ENCODE measurements at regions not wholly inside any gene's neighbourhood (a gene's known extent, or its start where the extent isn't known, plus 50 kb on each side); places are given as distances from the start of the nearest gene placed in this dataset.

DNA sequence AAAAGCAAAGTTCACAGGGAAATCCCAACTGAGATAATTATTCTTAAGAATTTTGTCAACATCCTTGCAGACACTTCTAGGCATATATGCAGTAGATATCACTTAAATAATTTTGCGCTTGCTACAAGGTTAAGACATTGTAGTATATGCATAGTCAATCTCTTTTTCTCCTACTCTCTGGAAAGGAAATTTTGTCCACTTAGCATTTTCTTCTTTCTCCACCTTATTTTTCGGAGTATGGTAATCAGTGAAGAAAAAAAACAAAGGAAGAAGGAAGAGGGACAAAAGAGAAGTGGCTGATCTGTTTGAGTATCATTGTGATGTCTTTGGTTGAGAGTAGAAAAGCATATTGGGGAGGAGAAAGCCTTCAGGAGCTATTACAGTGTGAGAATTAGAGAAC is 104.6 kb downstream of the LACC1 start:
- no peak for DNase-seq (ENCODE audit: low read depth, low spot score)

DNA sequence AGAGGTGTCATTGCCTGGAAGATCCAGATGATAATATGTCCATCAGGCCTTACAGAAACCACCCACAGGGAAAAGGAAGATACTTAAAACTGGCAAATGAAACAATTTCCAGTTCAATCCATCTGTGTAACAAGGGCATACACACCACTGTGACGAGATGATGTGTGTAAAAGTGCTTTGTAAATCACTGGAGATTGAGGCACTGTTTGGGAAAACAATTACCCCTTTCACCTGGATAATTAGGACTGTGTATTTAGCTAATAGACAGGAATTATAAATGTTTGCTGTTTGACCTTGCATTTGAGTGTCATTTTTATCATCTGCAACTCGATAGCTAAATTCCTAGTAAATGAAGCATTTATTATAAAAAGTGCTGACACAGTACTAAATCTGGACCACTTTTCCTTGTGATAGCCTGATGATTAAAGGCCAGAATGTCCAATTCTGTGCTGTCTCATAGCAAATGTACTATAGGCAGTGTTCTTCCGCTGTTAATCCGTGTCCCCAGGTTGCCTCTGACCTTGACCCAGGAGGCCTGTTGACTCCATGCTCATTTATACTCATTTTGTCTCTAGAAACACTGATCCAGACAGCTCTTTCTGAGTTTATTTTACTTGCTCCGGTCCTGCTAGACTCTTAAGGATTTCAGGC is 105.8 kb downstream of the LACC1 start:
- DNase-seq (ENCODE audit: low read depth, low spot score) = no peak

DNA sequence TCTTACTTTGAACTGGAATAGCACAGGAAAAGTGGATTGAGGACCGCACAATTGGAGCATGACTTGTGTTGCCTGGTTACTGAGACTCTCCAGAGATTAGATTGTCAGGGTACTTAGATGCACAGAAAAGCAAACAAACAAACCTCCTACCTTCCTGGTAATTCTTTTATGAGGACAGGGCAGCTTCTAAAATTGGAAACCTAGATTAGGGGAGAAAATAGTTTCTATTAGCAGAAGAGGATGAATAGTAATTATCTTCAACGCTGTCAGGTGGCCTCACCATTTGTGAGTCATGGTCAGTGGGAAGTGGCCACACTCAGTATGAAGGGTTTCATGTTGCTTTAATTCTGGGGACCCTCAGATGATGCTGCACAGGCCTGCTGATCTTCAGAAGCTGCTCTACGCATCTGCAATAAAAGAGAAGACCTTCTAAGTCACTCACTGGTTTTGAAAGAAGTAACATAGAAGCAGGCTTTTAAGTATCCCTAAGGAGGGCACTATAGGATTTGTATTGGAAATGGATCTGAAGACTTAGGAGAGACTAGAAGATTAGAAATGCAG is 106.8 kb downstream of the LACC1 start:
- no peak for DNase-seq (ENCODE audit: low read depth, low spot score)

DNA sequence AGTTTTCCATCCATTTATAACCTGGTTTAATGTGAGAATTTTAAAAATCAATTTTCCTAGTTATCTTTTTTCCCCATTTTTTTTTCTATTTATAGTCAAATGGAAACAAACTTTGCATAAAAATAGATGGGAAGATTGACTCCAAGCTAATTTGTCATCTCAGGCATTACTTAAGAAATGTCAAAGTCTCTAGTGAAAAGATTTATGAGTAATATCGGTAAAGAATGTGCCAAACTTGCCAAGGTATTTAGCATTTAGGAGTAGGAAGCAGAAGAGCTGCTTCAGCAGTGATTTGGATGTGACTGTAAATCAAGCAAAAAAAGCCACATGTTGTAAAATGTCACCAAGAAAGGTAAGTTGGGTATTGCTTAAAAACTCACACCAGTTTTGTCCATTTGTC is 108.6 kb downstream of the LACC1 start:
- no peak for DNase-seq (ENCODE audit: low read depth, low spot score)

DNA sequence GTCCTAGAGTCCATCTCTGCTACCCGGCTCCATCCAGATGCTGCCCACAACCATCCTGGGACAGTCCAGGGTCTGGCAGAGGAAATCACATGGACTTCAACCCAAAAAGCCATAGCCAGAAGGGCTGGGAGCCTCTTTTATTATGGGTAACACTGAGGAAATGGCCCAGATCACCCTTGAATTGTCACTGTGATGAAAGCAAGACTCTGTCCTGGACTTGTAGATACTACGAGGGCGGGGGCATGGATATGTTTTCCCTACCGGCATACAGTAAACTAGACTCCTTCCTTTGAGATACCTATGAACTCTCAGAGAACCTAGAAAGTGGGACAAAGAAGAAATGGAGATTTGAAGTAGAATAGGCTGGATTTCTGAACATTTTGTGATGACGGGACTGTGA is 110.3 kb downstream of the LACC1 start:
- no peak for DNase-seq (ENCODE audit: low read depth, low spot score)

DNA sequence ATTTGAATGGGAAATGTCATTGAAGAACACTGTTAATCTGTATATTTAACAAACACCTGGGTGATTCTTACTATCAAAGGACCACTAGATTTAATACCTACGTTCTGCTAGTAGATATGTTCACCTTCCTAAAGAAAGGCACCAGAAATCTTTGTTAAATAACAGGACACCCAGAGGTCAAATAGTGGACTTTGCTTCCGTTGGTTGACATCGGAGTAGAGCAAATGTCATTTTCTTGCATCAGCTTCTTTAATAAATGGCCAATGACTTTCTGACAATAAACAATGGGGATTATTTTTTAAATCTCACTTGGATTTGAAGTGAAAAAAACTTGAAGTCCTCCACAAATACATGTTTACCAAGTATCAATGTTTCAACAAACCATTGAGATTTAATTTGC is 111.1 kb downstream of the LACC1 start:
- DNase-seq (ENCODE audit: low read depth, low spot score) = no peak

DNA sequence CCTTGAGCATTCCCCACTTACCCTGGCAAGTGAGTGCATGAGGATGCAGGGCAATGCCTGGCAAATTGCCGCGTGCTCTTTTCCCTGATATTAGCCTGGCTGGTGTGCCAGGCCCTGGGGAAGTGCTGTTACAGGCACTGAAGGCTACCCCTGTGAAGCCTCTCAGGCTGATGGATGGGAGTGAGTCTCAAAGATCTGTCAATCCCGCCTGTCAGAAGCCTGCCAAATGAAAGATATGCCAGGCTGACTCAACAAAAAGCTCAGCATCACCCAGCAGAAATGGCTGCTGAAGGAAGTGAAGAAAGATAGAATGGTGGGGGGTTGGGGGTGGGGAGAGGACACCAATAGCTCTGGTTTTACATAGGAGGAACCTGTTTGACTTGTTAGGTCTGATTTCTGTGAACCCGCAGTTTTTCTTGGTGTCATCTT is 112.1 kb downstream of the LACC1 start:
- DNase-seq (ENCODE audit: low read depth, low spot score) = no peak

DNA sequence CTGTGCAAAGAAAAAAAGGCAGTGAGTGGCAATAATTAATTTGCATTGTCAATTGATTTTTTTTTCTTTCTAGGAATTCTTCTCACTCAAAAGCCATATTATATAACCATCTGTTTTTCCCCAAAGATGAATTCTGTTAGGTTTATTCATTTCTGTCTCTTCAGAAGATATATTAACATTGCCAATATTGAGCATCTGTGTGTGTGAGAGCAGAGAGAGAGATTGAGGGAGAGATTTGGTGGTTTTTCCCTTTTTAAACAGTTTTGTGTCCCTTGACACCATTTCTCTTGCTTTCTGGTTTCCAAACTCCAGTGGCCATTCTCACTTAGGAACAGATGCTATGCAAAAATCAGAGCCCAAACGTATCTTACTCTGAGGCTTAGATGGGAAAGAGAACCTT is 112.5 kb downstream of the LACC1 start:
- DNase-seq (ENCODE audit: low read depth, low spot score) = no peak

DNA sequence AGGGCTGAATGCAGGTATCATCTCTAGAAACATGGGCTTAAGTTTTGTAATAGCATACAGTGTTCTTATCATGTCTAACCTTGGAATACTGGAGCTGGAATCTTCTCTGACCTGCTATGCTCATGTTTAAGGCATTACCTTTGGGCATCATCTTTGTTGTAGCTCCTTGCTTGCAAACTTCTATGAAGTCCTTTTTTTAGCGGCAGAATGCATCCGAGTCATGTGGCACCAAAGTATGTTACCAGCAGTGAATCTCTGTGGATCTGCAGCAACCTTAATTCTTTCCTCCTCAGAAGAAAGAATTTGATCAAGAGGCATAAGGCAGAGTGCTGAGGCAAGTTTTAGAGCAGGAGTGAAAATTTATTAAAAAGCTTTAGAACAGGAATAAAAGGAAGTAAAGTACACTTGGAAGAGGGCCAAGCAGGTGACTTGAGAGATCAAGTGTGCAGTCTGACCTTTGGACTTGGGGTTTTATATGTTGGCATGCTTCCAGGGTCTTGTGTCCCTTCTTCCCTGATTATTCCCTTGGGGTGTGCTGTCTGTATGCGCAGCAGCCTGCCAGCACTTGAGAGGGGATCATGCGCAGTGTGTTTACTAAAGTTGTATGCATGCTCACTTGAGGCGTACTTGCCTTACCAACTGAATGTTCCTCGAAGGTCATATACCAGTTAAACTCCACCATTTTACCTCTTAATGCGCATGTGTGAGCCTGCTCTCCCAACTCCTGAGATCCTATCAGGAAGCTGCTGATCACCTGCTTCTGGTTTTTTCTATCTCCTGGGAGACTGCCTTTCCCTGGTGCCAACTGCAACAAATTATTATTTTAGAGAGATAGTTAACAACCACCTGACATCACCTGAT is 115.5 kb downstream of the LACC1 start:
- no peak for DNase-seq (ENCODE audit: low read depth, low spot score)

DNA sequence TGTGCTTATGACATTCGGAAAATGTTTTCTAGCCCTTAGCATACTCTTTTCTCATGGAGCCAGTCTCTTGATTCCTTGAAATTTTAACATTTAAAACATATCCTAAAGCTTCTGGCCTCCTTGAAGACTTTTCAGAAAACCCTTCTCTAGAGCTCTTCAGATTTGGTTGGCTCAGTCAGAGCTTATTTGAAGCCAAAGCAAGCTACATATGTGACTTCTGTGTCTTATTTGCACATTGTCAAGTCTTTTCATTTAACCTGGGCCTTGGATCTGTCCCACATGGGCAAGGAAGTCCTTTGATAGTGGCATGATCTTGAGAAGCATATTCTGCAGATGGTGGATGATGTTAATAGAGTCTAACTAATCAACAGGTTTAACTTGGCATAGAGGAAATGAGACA is 116.5 kb downstream of the LACC1 start:
- no peak for DNase-seq (ENCODE audit: low read depth, low spot score)

DNA sequence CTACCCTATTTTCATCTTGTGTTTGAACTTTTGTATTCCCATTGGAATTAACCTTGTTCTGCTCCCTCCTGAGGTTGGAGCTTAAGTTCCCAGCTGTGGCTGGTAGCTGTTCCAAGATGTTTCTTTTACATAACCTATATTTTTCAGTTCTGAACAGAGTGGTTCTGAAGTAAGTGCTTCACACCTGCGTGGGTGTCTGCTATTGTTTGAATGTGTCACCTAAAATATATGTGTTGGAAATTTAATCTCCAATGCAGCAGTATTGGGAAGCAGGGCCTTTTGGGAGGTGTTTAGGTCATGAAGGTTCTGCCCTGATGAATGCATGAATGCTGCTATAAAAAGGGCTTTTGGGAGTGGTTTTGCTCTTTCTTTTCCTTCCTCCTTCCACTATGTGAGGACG is 123.8 kb downstream of the LACC1 start:
- DNase-seq (ENCODE audit: low read depth, low spot score) = no peak

DNA sequence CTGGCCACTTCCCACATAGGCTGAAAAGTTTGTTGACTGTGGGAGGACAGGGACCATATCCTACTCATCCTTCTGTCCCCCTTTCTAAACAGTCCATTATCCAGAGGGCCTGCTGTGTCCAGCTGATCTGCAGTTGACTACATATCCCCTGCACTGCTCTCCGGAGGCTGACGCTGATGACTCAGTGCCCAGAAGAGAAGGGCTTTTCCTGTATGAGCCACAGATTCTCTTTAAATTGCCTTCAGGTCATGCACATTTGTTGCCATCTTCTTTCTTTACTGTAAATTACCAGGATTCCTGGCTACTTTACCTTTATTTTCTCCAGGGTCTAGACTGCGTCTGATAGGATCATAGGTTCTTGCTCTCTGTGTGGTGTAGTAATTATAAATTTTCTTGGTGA is 125.2 kb downstream of the LACC1 start:
- DNase-seq (ENCODE audit: low read depth, low spot score) = no peak

DNA sequence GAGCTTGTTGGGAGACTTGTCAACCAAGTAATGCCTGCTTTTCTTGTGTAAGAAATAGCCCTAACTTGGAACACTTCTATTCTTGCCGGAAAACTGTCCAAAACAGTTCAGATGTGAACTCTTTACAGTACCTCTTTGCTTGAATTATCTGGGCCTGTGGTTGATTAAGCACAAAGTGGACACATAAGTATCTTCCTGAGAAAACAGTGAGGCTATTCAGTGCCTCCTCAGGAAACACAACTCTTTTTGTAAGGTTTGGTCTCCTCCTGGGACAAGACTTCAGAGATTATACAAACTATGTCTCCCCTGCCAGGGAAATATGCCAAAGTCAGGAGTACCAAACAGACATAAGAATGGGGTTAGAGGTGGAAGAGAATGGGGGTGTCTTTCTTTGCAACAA is 127.7 kb downstream of the LACC1 start:
- no peak for DNase-seq (ENCODE audit: low read depth, low spot score)

DNA sequence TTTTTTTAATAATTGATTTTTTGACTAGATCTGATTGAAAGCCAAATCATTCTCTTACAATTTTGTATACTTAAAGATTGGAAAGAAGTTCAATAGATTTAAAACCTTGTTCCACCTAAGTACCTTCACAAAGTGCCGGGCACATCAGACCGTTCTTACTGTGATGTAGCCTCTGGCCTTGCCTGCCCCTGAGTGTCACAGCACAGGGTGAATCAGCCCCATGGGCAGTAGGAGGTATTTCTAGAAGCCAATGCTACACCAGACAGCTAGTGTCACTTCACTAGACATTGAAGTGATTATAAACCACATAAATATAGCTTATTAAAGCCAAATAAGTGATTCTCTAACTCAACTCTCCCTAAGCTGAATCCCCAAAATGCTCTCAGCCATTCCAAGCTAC is 131.3 kb downstream of the LACC1 start:
- no peak for DNase-seq (ENCODE audit: low read depth, low spot score)

DNA sequence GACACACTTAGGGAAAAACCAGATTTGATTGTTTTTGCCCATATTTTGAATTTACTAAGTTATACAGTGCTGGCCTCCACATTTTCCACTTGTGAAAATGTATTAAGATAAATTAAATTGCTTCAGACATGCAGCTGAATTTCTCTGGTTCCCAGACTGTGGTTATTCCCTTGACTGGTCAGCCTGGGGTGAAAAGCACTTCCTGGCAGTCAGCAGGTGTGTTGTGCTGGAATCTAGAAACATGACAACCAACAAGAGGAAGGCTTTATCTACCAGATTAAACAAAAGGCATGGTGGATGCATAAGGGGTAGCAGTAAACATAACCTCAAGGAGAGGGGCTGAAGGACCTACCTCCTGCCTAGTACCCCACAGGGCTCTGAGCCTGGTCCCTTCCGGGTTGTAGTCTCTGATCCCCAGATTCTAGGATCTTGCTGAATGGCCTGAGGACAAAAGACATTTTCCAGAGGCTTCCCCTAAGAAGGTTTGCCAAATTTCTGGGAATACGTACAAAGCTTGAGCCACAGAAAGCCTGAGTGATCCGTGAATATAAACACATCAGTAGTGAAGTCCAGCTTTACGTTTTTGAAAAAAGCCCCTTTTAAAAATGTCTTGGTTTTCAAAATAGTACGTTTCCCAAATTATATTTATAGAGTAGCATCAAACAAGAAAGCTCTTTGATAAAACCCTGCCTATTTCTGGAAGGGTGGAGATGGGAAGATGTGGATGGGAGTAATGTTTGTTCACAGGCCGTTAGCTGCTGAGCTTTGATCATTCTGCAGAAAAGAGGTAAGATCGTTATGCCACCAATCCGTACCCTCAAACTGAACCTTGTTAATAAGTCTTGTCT is 133.4 kb downstream of the LACC1 start:
- DNase-seq (ENCODE audit: low read depth, low spot score) = no peak

DNA sequence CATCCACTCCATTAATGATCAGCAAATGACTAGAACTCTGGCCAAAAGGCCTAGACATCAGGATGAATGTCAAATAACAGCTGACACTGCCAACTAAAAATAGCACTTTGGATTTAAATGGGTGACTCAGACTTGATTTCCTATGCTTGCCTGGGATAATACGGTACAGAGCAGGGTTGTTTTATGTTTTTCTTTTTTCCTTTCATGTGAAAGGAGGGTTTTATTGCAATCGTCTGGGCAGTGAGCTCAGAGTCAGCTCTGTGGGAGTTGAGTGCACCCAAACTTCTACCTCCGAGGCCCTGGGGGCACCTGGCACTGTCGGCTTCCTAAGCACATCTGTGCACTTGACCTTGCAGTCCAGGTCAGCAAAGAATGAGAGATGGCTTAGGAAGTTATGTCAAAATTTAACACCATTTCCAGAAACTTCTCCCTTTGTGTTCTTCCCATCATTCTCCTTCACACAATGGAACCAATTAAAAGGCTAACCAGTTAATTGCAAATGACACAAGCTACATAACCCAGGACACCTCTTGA is 134.1 kb downstream of the LACC1 start:
- DNase-seq (ENCODE audit: low read depth, low spot score) = no peak

DNA sequence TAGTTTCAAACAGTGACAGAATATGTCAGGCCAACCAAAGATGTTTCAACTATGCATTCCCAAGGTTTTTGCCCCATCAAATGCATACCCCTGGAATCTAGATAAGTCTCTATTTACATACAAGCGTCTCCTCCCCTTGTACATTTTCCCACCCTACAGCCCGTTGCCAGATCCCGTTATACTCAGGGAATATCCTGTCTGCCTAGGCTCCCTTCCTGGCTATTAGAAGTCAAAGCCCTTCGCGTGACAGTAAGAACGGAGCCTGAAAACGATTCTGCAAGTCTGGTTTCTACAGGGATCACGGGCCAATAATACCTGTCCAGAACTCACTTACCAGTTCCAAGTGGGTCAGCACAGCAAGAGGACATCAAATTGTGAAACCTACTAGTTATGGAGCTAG is 134.8 kb downstream of the LACC1 start:
- no peak for DNase-seq (ENCODE audit: low read depth, low spot score)

DNA sequence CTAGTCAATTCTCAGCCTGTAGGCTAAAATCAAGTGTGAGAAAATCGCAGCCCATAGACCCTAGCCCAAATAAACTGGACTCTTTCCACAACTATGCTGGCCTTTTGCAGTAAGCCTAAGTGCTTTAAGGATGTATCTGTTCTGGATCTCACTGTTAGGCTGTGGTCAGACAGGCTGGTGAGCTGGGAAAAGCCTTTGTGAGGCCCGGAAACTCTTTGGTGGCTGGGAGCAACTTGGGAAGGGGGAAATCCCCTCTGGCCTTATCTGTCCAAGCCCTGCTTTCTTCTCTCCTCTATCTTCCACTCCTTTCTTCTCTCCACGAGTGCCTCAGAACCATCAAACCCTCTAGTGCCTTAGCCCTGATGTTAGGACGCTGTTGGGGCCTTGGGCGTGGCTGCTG is 135.4 kb downstream of the LACC1 start:
- DNase-seq (ENCODE audit: low read depth, low spot score) = no peak

DNA sequence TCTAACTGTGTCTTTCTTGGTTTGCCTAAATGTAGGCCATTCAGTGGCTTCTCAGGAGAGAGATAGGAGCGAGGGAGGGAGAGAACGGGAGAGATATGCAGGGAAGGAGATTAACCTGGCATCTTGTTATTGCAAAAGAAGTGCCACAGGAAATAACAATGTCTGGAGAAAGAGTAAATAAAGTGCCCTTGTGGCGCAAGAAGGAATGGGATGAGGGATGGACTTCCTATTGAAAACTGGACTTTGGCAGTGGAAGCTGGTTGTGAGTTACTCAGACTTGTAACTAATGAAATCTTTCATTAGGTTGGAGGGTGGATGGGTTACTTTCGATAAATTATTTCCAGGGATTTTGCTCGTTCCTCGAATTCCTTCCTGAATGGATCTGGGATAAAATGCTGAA is 136.1 kb downstream of the LACC1 start:
- DNase-seq (ENCODE audit: low read depth, low spot score) = no peak

DNA sequence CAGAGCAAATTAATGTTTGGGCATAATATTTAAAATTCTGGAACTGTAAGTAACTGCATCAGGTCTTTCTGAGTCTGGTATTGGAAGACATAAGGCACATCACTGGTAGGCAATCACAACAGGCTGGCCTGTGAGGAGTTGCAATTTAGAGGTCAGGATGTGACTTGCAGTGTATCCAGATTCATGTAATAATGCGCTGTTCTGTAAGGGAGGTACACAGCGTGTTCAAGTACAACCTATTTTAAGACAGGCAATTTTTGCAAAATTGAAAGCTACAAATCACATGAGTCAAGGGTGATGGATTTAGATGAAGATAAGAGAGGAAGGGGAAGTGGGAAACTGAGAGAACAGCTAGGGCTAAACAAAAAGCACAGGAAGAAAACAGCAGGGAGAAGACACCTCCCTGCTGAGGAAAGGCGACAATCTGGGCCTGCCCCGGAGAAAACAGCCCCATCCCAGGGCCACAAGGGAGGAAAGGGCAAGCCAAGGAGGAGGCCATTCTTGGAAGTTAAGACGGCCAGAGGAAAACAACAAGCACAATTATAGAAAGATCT is 138.1 kb downstream of the LACC1 start:
- DNase-seq (ENCODE audit: low read depth, low spot score) = no peak

DNA sequence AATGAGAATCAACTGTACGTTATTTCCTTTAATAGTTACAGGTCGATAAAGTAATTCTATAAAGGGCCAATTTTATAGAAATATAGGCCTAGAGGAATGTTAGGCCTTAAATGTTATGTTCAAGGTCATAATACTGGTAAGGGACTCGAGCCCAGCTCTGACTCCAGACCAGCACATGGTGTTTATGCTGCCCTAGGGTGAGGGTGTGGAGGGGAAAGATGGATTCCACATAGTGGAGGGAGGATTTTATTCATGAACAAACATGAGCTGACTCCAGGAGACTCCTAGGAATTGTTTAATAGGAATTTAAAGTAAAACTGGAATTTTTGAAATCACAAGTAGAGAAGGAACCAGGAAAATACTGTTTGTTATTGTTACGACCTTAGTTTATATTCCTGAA is 139.9 kb downstream of the LACC1 start:
- DNase-seq (ENCODE audit: low read depth, low spot score) = no peak

DNA sequence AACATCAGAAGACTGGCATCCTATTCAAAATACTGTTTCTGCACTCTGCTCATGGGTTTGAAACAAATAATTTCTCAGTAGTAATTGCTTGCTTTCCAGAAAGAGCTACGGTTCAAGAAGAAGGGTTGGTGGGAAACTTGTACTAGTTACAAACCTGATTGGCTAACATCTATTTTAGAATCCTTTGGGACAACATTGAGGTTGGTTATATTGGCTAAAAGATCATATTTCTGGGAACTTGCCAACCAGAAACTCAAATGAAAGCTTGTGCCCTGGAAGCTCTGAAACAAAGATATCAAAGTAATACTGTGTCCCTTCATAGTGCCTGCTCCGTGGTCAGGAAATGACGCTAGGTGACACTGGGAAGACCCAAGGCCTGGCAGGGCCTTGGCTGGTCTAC is 141.7 kb downstream of the LACC1 start:
- no peak for DNase-seq (ENCODE audit: low read depth, low spot score)
